ENCODE measurements at regions not wholly inside any gene's neighbourhood (a gene's known extent, or its start where the extent isn't known, plus 50 kb on each side); places are given as distances from the start of the nearest gene placed in this dataset.

- DNase-seq, result no peak
These were observed 435.4 kb downstream of the IRS1 start for GRCh38 chr2:226364217-226364616.

GRCh38 chr2:226362980-226363379, 436.6 kb downstream of the IRS1 start:
- no peak for DNase-seq

GRCh38 chr2:226360658-226361057, 439.0 kb downstream of the IRS1 start:
- DNase-seq, result no peak

GRCh38 chr2:226358688-226359087, 440.9 kb downstream of the IRS1 start:
- DNase-seq, result no peak

GRCh38 chr2:226357816-226358215, 441.8 kb downstream of the IRS1 start:
- DNase-seq, result no peak

GRCh38 chr2:226355600-226355999, 444.0 kb downstream of the IRS1 start:
- no peak for DNase-seq

- no peak for DNase-seq
These were observed 445.2 kb downstream of the IRS1 start for GRCh38 chr2:226354434-226354833.

- DNase-seq, result peak in 1 of 2 experiments; percentile 20
These were observed 446.6 kb downstream of the IRS1 start for GRCh38 chr2:226352941-226353560.

GRCh38 chr2:226351711-226352110, 447.9 kb downstream of the IRS1 start:
- no peak for DNase-seq

GRCh38 chr2:226339616-226340015, 460.0 kb downstream of the IRS1 start:
- DNase-seq, result no peak

- DNase-seq, result no peak
These were observed 460.8 kb downstream of the IRS1 start for GRCh38 chr2:226338825-226339224.

- no peak for DNase-seq
These were observed 461.5 kb downstream of the IRS1 start for GRCh38 chr2:226337941-226338600.

- DNase-seq, result no peak
These were observed 463.3 kb downstream of the IRS1 start for GRCh38 chr2:226336283-226336682.

- DNase-seq, result no peak
These were observed 464.5 kb downstream of the IRS1 start for GRCh38 chr2:226334981-226335720.

GRCh38 chr2:226333388-226333787, 466.2 kb downstream of the IRS1 start:
- no peak for DNase-seq

- no peak for DNase-seq
These were observed 469.4 kb downstream of the IRS1 start for GRCh38 chr2:226330206-226330605.

GRCh38 chr2:226329180-226329579, 470.4 kb downstream of the IRS1 start:
- DNase-seq, result no peak

GRCh38 chr2:226327830-226328229, 471.8 kb downstream of the IRS1 start:
- DNase-seq, result no peak

GRCh38 chr2:226325526-226325925, 474.1 kb downstream of the IRS1 start:
- no peak for DNase-seq

GRCh38 chr2:226320076-226320948, 479.3 kb downstream of the IRS1 start:
- no peak for DNase-seq

GRCh38 chr2:226317970-226318369, 481.6 kb downstream of the IRS1 start:
- no peak for DNase-seq

- no peak for DNase-seq
These were observed 486.6 kb downstream of the IRS1 start for GRCh38 chr2:226313060-226313459.

GRCh38 chr2:226312155-226312554, 487.5 kb downstream of the IRS1 start:
- no peak for DNase-seq

Data from SHP77 (cell line).